DMS79 treated with DMSO at 0.1 percent for 48 hours (cell line): ENCODE measurements at regions not wholly inside any gene's neighbourhood (a gene's known extent, or its start where the extent isn't known, plus 50 kb on each side); places are given as distances from the start of the nearest gene placed in this dataset.

Source experiments
- DNase-seq: peaks from one replicate; lab custom pipeline; 2025; lab: John Stamatoyannopoulos, UW

GRCh38 chr16:85173981-85174751, 61.9 kb upstream of the CIBAR2 start:
- peak; percentile 26 for DNase-seq

- no peak for DNase-seq
These were observed 62.8 kb upstream of the CIBAR2 start for GRCh38 chr16:85174871-85175723.

DNA sequence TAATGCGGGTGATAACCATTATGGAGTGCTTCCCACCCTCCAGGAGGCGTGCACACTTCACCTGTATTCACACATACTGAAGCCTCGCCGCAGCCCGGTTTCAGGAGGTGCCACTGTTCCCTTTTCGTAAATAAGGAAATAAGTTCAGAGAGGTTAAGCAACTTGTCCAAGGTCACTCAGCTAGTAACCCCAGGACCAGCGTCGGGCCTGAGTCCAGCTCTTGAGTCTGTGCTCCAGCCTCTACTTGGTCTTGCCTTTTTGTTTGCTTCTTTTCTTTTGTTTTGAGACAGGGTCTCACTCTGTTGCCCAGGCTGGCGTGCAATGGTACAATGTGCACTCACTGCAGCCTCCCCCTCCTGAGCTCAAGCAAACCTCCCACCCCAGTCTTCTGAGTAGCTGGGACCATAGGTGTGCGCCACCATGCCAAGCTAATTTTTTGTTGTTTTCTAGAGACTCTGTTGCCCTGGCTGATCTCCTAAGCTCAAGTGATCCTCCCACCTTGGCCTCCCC, 63.5 kb upstream of the CIBAR2 start:
- no peak for DNase-seq

- peak; percentile 53 for DNase-seq
These were observed 64.5 kb upstream of the CIBAR2 start for GRCh38 chr16:85176541-85177447.

DNA sequence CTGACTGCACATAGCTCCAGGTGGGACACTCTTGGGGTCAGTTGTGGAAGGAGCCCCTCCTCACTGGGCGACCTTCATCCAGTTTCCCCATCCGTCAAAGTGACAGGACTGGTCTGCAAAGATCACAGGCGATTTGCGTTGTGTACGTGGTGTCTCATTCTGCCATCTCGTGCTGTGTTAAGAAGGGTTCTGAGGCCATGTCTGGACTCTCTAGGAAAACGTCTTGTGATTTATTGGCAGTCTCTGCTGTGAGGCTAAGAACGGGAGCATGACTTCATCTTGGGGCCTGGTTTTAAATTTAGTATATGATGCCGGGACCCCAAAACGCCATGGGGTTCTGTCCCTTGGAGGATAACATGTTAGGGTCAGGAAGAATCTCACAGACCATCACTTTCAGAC, 65.2 kb upstream of the CIBAR2 start:
- no peak for DNase-seq

DNA sequence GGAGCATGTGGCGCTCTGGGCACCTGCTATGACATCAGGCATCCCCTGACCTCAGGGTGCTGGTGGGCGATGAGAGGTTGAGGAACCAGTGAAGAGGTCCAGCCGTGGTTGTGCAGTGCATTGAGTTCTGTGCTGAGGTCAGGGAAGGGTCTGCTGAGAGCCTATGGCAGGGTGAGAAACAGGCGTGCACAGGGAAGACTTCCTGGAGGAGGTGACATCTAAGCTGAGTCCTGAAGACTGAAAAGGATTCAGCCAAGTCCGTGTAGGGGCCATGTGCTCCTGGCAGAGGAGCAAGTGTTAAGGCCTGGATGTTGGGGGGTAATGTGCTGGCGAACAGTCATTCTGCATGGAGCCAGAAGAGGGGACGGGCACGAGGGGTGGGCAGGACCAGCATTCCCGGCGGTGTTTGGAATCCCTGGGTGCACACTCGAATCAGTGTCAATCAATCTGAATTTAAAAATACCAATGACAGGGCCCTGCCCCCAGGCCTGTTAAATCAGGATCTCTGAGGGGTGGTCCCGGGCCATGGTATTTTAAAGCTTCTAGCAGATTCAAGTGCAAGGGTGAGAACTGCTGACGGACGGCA, 65.8 kb upstream of the CIBAR2 start:
- no peak for DNase-seq

- DNase-seq = no peak
These were observed 66.3 kb upstream of the CIBAR2 start for GRCh38 chr16:85178596-85178995.

DNA sequence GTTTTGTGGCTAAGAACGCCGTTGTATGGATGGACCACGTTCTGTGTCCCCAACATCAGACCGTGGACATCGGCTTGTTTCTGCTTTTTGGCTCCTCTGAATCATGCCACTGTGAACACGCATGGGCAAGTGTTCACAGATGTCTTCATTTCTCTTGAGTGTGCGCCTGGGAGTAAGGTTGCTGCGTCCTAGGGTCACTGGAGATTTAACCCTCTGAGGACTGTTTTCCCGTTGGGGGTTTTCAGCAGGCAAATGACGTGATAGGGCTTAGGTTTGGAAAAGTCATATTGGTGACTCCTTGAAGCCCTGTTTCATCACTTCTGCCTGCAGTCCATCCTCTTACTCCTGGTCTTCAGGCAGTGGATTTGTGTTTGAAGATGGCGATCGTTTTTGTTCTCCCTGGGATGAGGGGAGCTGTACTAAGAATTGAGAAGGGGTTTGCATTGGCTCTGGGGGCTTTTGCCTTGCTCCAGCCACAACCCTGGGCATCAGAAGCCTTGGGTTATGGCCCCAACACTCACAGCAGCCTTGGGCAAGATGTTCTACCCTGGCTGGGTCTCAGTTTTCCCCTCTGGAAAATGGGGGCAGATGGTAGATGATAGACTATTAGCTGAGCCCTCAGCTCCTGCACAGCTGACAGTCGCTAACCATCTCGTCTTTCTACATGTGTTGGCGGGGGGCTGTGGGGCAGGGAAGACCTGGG, 67.2 kb upstream of the CIBAR2 start:
- DNase-seq = no peak

- no peak for DNase-seq
These were observed 68.0 kb upstream of the CIBAR2 start for GRCh38 chr16:85180047-85180826.

DNA sequence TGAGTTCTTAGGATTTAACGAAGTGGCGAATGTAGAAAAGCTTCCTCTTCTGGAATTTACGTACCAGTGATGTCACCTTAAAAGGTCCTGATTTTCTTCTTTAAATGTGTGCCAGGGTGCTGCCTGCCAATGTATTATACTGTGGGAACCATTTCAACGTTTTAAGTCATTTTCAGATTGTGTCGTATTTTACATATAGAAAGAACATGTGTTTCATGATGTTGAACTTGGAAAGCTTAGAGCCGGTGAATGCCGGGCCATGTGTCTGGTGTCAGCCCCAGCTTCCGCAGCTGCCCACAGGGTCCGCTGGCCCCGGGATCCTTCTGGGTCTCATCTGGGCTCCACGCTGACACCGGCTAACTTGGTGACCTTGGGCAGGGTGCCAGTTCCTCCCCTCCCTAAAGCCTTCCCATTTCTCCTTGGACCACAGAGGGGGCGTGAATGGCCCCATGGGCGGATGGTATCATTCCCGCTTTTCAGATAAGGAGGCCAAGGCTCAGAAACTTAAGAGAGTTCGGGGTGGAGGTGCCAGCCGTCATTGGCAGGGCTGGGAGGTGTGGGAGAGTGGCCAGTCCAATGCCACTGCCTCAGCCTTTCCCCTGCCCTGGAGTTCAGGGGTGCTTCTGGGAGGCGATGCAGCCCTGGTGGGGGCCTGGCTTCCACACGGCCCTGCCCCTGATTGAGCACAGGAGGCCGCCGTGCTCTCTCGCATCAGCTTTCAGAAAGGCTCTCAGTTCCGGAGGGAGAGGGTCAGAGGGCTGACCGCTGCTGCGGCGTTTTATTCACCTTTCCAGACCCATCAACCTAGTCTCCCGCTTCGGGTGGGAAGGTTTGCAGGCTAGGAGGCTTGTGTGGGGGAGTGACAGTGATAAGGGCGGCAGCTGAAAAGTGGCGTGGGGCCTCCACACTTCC, 68.8 kb upstream of the CIBAR2 start:
- DNase-seq = no peak

DNA sequence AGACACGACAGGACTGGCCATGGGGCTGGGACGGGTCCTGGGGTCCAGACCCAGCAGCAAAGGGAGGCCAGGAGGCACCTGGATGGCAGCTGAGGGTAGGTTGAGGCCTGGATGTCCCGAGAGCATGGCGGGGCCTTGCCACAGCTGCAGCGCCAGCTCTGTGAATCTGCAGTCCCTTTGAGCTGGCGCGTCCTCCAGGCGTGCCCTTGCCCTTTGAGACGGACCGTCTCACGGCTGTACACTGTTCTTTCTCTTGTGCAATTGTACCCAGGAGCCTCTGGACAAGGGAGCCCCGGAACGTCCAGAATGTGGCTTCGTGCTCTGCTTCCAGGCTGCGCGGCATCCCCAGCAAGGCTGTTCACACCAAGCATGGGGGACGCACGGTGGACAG, 69.5 kb upstream of the CIBAR2 start:
- DNase-seq = no peak

DNA sequence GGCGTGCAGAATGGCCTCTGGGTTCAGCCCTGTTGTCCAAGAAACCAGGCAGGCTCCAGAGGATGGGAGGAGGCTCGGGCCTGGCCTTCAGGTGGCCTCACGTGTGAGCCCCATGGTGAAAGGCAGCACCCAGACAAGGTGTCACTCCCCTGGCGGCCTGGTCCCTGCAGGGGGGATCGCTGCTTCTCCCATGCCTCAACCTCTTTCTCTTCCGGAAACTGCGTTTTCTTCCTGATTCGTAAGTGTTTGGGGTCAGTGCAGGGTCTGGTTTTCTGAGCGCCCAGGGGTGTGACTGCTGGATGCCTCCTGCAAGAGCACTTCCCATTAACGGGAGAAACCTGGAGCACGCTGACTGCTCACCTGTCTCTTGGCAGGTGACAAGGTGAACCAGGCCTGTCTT, 70.0 kb upstream of the CIBAR2 start:
- no peak for DNase-seq

DNA sequence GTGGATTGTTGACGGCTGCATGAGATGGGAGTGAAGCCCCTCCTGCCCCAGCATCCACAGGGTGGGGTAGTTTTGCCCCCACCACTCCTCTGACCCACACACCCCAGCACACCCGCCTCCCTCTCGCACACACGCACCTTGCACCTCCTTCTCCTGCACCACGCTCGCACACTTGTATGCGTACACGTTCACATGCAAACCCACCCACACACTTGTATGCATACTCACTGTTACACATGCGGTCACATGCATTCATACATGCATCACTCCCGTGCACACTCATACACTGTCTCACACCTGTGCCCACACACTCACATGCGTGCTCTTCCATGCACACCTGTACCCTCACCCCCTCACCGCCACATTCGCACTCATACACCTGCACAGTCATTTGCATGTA, 70.5 kb upstream of the CIBAR2 start:
- DNase-seq = no peak

GRCh38 chr16:85183564-85183963, 71.3 kb upstream of the CIBAR2 start:
- DNase-seq = no peak

DNA sequence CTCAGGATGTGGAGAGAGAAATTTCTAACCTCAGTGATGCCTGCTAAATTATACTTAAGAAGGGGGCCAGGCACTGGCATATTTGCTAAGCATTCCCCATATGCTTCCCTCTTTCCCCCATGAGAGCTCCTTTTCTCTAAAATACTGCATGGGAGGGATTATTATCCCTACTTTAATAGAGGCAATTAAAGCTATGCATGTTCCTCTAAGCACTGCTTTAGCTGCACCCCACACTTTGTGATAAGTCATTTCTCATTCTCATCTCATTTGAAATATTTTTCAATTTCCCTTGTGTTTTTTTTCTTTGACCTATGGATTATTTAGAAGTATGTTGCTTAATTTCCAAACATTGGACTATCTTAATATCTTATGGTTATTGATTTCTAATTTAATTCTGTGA, 72.1 kb upstream of the CIBAR2 start:
- no peak for DNase-seq

GRCh38 chr16:85185303-85186100, 73.2 kb upstream of the CIBAR2 start:
- DNase-seq = no peak

DNA sequence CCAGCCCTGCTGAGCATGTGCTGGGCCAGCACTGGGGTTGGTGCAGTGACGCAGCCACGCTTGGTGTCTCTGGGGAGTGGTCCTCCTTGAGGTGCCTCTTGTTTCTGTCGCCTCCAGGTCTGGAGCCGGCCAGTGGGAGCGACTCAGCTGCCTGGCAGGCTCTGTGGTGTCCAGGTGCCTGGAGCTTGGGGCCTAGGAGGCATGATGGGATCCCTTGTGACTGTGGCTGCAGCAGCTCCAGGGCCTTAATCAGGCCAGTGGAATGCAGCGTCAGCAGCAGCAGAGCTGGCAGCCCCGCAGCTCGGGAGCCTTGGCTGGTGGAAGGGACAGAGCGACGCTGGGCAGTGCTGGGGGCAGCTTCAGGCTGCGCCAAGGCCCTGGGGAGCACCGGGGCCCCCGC, 74.7 kb upstream of the CIBAR2 start:
- no peak for DNase-seq

DNA sequence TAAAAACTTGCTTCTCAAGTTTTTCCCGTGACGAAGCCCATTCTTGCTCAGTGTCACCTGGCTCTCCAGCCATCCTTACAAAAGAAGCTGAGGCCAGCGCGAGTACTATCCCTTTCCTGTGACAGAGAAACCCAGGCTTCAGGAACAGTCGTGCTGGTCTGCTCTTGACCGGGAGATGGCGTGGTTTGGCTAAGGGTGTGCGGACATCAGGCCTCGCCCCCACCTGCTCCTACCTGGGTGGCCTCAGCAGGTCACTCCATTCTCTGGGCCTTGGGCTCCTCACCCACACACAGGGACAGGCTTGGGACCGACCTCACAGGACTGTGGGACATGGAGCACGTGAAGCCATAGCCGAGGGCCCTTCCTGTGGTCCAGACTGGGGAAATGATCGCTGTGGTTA, 75.2 kb upstream of the CIBAR2 start:
- DNase-seq = no peak
